Right cardiac atrium (tissue), 5 donors: ENCODE measurements at regions not wholly inside any gene's neighbourhood (a gene's known extent, or its start where the extent isn't known, plus 50 kb on each side); places are given as distances from the start of the nearest gene placed in this dataset.
A peak's percentile ranks its signal among the peaks of the same experiment; 100 is the strongest.
"Not testable (repeated sequence)": the region's sequence is repeated elsewhere in the genome, so short reads cannot be mapped to it uniquely, and the experiment has no call there.

Experiments used
- ATAC-seq, 2 donors: fragments of 200-7000 bp; cut with Tn5 transposase; one replicate each; pipeline versions ENCODE4 v1.8.0 to v1.9.1; 2020; ENCODE audit warnings: moderate library complexity in 2 of 2, mild to moderate bottlenecking in 1 of 2
- DNase-seq, 3 donors: peaks; one replicate each; pipeline ENCODE4 v3.0.0-alpha.2; 2020
- H3K27ac ChIP-seq: one replicate; pipeline ENCODE4 v1.5.1; 2013; ENCODE audit warnings: mild to moderate bottlenecking, low read length, control low read depth, moderate library complexity
- H3K27me3 ChIP-seq: one replicate; pipeline ENCODE4 v1.6.1; 2013; ENCODE audit not compliant: control insufficient read depth, insufficient read depth
- H3K4me1 ChIP-seq: one replicate; pipeline ENCODE4 v1.6.1; 2013; ENCODE audit warnings: low read length; ENCODE audit not compliant: control insufficient read depth, insufficient read depth
- H3K4me3 ChIP-seq: one replicate; pipeline ENCODE4 v1.5.1; 2013; ENCODE audit warnings: low read length, control low read depth
- H3K9me3 ChIP-seq: one replicate; pipeline ENCODE4 v1.6.1; 2013; ENCODE audit warnings: low read length; ENCODE audit not compliant: control insufficient read depth
- WGBS: extraction: QIAGEN DNeasy Blood & Tissue Kit; methylation state at CpG from one replicate; pipeline ENCODE4 v1.1.7; 2013; 5-methylcytosine and 5-hydroxymethylcytosine counted together
- intact Hi-C, 4 donors: fragments of 100-400 bp; cut with DNase I; formaldehyde crosslinking; loops; one replicate each; pipeline versions ENCODE4 v1.11.0 to v1.14.0; 2022 to 2023
- donor health status: healthy with polysubstance abuse.
- donor health status: DM: no; HTN: yes; CAD: no.
- donor health status: DM: no; HTN: no; CAD: no.
- donor health status: DM: no; HTN: yes; CAD: no; lungs with severe emphysema.
- donor health status: DM: yes; HTN: yes; CAD: no.

DNA sequence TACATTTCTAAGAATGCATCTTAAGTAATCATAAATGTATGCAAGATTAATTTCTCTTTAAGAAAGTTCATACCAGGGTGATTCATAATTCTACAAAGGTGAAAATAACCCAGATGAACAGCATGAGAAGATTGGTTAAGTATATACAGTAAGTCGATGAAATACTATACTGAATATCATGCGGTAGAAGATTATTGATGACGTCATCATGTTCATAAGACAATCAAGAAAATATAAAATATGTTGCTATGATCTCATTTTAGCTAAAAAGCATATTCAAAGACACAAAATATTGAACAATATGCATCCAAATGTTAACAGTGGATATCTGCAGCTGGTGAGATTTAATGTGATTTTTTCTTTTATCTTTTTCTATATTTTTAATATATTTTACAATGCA, 312.0 kb upstream of the FGF13 start:
- WGBS: 88% methylated on average over 3 of the region's 3 CpGs
- no peak overlapping the region for H3K4me3 ChIP-seq
- H3K4me1 ChIP-seq: no peaks in the 10 kb centered on the region
- no peak for ATAC-seq
- DNase-seq: no peak
- H3K27ac ChIP-seq: no peak overlapping the region
- no peaks in the 10 kb centered on the region for H3K27me3 ChIP-seq
- intact Hi-C loops: no loop called here
- no peaks in the 10 kb centered on the region for H3K9me3 ChIP-seq

DNA sequence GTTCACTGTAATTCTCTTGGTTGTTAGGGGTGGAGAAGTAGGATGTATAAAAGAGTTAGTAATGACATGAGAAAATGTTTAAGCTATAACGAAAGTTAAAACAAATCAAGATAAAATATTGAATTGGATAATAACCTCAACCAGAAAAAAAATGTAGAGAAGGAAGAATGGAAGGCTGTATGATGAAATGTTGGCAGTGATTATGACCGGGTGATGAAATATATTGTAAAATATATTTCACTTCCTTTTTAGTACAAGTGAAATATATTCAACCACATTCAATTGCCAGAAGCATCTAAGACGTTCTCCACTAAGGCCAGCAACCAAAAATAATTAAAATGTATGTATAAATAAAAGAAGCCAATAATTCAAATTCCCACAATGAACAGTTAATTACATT, 309.3 kb upstream of the FGF13 start:
- intact Hi-C loops: no loop called here
- no peaks in the 10 kb centered on the region for H3K27me3 ChIP-seq
- DNase-seq: no peak
- H3K4me3 ChIP-seq: no peak overlapping the region
- ATAC-seq: no peak
- no peak overlapping the region for H3K27ac ChIP-seq
- no peaks in the 10 kb centered on the region for H3K9me3 ChIP-seq
- no peaks in the 10 kb centered on the region for H3K4me1 ChIP-seq
- 56% methylated on average over 3 of the region's 3 CpGs for WGBS

DNA sequence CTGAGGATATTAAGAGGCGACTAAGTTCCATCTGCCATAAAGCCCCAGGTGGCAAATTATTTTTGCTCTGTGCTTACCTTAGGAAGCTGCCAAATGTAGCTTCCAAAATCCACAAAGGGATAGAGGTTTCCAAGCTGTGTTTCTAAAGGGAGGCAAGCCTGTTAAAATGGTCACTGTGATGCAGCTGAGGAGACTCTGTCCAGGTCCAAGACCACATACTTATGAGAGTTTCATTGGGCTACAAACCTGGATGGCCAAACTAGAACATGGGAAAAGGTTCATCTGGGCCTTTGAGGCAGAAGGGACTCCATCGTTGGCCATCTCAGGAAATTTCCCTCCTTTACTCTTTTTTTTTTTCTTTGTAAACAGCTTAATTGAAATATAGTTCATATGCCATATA, 306.9 kb upstream of the FGF13 start:
- Histone ChIP-seq H3K27me3 (no peaks in the 10 kb centered on the region), H3K9me3 (no peaks in the 10 kb centered on the region), H3K27ac (no peak overlapping the region), H3K4me3 (no peak overlapping the region), H3K4me1 (no peaks in the 10 kb centered on the region)
- DNase-seq (no peak), ATAC-seq (no peak)
- intact Hi-C loops: no loop called here
- WGBS: 69% methylated on average over 2 of the region's 2 CpGs

DNA sequence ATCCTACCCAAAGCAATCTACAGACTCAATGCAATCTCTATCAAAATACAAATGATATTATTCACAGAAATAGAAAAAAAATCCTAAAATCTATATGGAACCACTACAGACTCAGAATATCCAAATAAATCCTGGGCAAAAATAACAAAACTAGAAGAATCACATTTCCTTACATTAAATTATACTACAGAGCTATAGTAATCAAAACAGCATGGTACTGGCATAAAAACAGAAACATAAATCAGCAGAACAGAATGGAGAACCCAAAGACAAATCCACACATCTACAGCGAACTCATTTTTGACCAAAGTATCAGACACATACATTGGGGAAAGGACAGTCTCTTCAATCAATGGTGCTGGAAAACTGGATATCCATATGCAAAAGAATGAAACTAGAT, 304.1 kb upstream of the FGF13 start:
- no peak for ATAC-seq

DNA sequence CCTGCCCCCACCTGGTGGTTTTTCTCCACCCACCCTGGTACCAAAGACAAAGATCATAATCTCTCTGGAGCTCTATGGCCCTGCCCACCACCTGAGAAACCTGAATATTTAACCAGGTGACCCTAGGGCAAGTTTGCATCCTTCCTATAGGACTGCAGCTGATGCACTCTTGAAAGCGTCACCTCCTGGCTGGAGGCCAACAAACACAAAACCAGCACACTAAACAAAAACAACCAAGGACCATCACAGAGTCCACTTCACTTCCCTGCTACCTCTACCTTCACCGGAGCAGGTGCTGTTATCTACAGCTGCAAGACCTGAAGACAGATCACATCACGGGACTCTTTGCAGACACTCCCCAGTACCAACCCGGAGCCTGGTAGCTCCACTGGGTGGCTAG, 296.7 kb upstream of the FGF13 start:
- DNase-seq (no peak), ATAC-seq (no peak)
- H3K9me3 ChIP-seq: no peaks in the 10 kb centered on the region
- H3K4me1 ChIP-seq: no peaks in the 10 kb centered on the region
- H3K4me3 ChIP-seq: no peak overlapping the region
- no peak overlapping the region for H3K27ac ChIP-seq
- WGBS: 40% methylated on average over 4 of the region's 4 CpGs
- no peaks in the 10 kb centered on the region for H3K27me3 ChIP-seq
- intact Hi-C loops: no loop called here

More for the DNA sequence above, 304.1 kb upstream of the FGF13 start:
- 95% methylated on average over 1 of the region's 1 CpG for WGBS
- intact Hi-C loops: no loop called here
- Histone ChIP-seq H3K27ac (no peak overlapping the region), H3K9me3 (no peaks in the 10 kb centered on the region), H3K4me1 (no peaks in the 10 kb centered on the region), H3K27me3 (no peaks in the 10 kb centered on the region), H3K4me3 (no peak overlapping the region)
- no peak for DNase-seq

DNA sequence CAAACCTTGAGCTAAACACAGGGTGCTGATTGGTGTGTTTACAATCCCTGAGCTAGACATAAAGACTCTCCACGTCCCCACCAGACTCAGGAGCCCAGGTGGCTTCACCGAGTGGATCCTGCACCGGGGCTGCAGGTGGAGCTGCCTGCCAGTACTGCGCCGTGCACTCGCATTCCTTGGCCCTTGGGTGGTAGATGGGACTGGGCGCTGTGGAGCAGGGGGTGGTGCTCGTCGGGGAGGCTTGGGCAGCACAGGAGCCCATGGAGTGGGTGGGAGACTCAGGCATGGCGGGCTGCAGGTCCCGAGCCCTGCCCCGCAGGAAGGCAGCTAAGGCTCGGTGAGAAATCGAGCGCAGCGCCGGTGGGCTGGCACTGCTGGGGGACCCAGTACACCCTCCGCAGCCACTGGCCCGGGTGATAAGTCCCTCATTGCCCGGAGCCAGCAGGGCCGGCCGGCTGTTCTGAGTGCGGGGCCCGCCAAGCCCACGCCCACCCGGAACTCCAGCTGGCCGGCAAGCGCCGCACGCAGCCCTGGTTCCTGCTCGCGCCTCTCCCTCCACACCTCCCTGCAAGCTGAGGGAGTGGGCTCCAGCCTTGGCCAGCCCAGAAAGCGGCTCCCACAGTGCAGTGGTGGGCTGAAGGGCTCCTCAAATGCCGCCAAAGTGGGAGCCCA, 292.5 kb upstream of the FGF13 start:
- H3K4me3 ChIP-seq, H3K9me3 ChIP-seq, H3K4me1 ChIP-seq, H3K27me3 ChIP-seq, DNase-seq, intact Hi-C loops, H3K27ac ChIP-seq, ATAC-seq: not testable (repeated sequence)
- WGBS: 95% methylated on average over 24 of the region's 34 CpGs

DNA sequence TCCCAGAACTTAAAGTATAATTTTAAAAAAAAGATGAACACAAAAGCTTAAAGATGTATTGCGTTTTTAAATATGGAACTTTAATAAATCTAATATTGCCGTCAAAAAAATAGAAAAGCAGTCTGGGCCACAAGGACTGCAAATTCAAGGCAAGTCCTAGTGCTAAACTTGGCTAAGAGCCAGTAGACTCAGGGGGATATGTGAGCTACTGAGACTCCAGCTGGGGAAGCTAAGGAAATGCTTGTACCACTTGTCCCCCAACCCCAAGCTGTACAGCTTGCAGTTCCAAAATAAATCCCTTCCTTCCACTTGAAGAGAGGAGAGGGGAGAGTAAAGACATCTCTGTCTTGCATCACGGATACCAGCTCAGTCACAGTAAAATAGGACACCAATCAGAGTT, 290.8 kb upstream of the FGF13 start:
- no peaks in the 10 kb centered on the region for H3K27me3 ChIP-seq
- intact Hi-C loops: no loop called here
- H3K4me3 ChIP-seq: no peak overlapping the region
- no peak for ATAC-seq
- 77% methylated on average over 3 of the region's 3 CpGs for WGBS
- H3K9me3 ChIP-seq: no peaks in the 10 kb centered on the region
- no peaks in the 10 kb centered on the region for H3K4me1 ChIP-seq
- no peak for DNase-seq
- H3K27ac ChIP-seq: no peak overlapping the region

DNA sequence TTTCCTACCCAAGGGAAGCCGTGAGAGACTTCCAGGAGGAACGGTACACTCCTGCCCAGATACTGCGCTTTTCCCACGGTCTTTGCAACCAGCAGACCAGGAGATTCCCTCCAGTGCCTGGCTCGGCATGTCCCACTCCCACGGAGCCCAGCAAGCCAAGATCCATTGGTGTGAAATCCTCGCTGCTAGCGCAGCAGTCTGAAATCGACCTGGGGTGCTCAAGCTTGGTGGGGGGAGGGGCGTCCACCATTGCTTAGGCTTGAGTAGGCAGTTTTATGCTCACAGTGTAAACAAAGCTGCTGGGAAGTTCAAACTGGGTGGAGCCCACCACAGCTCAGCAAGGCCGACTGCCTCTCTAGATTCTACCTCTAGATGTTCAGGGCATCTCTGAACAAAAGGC, 284.8 kb upstream of the FGF13 start:
- Histone ChIP-seq H3K27me3 (no peaks in the 10 kb centered on the region), H3K4me3 (no peak overlapping the region), H3K27ac (no peak overlapping the region), H3K9me3 (no peaks in the 10 kb centered on the region), H3K4me1 (no peaks in the 10 kb centered on the region)
- ATAC-seq (no peak), DNase-seq (peak in 1 of 3 donors; percentile 15)
- intact Hi-C loops: no loop called here
- WGBS: 94% methylated on average over 11 of the region's 11 CpGs

DNA sequence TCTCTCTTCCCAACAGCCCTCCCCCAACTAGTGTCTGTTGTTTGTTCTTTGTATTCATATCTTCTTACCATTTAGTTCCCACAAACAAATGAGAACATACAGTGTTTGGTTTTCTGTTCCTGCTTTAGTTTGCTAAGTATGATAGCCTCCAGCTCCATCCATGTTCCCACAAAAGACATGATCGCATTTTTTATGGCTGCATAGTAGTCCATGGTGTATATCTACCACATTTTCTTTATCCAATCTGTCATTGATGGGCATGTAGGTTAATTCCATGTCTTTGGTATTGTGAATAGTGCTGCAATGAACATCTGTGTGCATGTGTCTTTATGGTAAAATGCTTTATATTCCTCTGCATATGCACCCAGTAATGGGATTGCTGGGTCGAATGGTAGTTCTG, 283.9 kb upstream of the FGF13 start:
- intact Hi-C loops: no loop called here
- H3K9me3 ChIP-seq: no peaks in the 10 kb centered on the region
- H3K27ac ChIP-seq: no peak overlapping the region
- no peak overlapping the region for H3K4me3 ChIP-seq
- no peak for DNase-seq
- 79% methylated on average over 2 of the region's 2 CpGs for WGBS
- no peaks in the 10 kb centered on the region for H3K27me3 ChIP-seq
- no peak for ATAC-seq
- H3K4me1 ChIP-seq: no peaks in the 10 kb centered on the region

DNA sequence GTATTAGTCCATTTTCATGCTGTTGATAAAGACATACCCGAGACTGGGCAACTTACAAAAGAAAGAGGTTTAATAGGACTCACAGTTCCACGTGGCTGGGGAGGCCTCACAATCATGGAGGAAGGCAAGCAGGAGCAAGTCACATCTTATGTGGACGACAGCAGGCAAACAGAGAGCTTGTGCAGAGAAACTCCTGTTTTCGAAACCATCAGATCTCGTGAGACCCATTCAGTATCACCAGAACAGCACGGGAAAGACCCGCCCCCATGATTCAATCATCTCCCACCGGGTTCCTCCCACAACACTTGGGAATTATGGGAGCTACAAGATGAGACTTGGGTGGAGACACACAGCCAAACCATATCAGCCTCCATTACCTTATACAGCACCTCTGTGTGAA, 278.9 kb upstream of the FGF13 start:
- whole genome bisulfite sequencing: 82% methylated on average over 8 of the region's 8 CpGs
- H3K27me3 ChIP-seq, ATAC-seq, DNase-seq, H3K4me3 ChIP-seq, H3K4me1 ChIP-seq, H3K9me3 ChIP-seq, H3K27ac ChIP-seq, intact Hi-C loops: not testable (repeated sequence)

DNA sequence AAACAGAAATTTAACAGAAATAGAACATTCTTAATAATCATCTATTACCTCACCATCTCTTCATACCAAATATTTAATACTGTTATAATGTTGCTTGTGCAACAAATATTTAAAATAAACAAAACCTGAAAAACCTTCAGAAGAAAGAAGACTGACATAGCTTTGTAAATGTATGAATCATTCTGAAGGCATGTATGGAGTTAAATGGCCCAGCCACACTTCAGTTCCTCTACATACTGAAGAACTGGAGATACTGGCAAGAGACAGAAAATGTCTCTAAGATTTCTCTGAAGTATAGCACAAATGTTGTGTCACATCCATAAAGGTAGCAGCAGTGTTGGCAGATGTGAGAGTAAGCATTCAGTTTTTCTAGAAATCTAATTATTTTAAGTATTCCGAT, 275.3 kb upstream of the FGF13 start:
- no peak for DNase-seq
- ATAC-seq: no peak
- H3K4me1 ChIP-seq: no peaks in the 10 kb centered on the region
- no peaks in the 10 kb centered on the region for H3K27me3 ChIP-seq
- WGBS: 93% methylated on average over 1 of the region's 1 CpG
- no peak overlapping the region for H3K27ac ChIP-seq
- intact Hi-C loops: no loop called here
- H3K4me3 ChIP-seq: no peak overlapping the region
- H3K9me3 ChIP-seq: no peaks in the 10 kb centered on the region

DNA sequence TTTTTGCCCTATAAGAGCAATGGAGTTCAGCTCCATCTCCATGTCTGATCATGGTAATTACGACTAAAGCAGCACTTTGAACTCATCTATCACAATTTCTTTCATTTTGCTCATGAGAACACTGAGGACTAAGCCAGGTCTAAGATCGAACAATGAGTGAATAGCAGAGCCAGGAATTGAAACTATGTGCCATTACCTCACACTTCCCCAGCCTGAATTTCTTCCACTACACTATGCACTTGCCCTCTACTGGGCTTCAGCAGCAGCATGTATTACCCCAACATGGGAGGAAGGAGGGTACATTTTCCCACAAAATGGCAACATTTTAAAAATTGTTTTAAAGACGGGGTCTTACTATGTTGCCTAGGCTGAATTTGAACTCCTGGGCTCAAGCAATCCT, 274.7 kb upstream of the FGF13 start:
- ATAC-seq: no peak
- DNase-seq: no peak
- H3K27ac ChIP-seq: no peak overlapping the region
- no peaks in the 10 kb centered on the region for H3K27me3 ChIP-seq
- no peaks in the 10 kb centered on the region for H3K4me1 ChIP-seq
- intact Hi-C loops: no loop called here
- no peak overlapping the region for H3K4me3 ChIP-seq
- H3K9me3 ChIP-seq: no peaks in the 10 kb centered on the region
- WGBS: 77% methylated on average over 3 of the region's 3 CpGs
